Liver (tissue), 8 donors: ENCODE measurements at regions not wholly inside any gene's neighbourhood (a gene's known extent, or its start where the extent isn't known, plus 50 kb on each side); places are given as distances from the start of the nearest gene placed in this dataset.
"Not testable (repeated sequence)": the region's sequence is repeated elsewhere in the genome, so short reads cannot be mapped to it uniquely, and the experiment has no call there.

ENCODE experiments used
- DNase-seq: peaks from one replicate; pipeline ENCODE4 v3.0.0-alpha.2; 2017; ENCODE audit warnings: low spot score
- H3K27ac ChIP-seq, 2 donors: one replicate each; pipeline ENCODE4 v1.7.0; 2013; ENCODE audit warnings: inconsistent platforms in 2 of 2, low read length in 2 of 2, control low read depth in 1 of 2, low read depth in 1 of 2, mild to moderate bottlenecking in 1 of 2
- H3K27me3 ChIP-seq, 4 donors: one replicate each; pipeline versions ENCODE4 v1.6.1 to v1.7.0; 2013; ENCODE audit warnings: low read length in 3 of 4, inconsistent platforms in 1 of 4, mild to moderate bottlenecking in 1 of 4, moderate library complexity in 1 of 4; ENCODE audit not compliant: control insufficient read depth in 4 of 4, insufficient read depth in 4 of 4
- H3K36me3 ChIP-seq, 4 donors: one replicate each; pipeline versions ENCODE4 v1.6.1 to v1.7.0; 2013; ENCODE audit warnings: low read length in 3 of 4, mild to moderate bottlenecking in 3 of 4, low read depth in 1 of 4, moderate library complexity in 1 of 4; ENCODE audit not compliant: control insufficient read depth in 4 of 4, insufficient read depth in 3 of 4
- H3K4me1 ChIP-seq, 4 donors: one replicate each; pipeline versions ENCODE4 v1.6.1 to v1.7.0; 2013; ENCODE audit warnings: low read length in 3 of 4, mild to moderate bottlenecking in 3 of 4, moderate library complexity in 1 of 4; ENCODE audit not compliant: control insufficient read depth in 4 of 4, insufficient read depth in 4 of 4
- H3K4me3 ChIP-seq, 3 donors: one replicate each; pipeline versions ENCODE4 v1.6.1 to v1.7.0; 2013; ENCODE audit warnings: low read length in 3 of 3, control low read depth in 1 of 3, low read depth in 1 of 3, mild to moderate bottlenecking in 1 of 3
- H3K9ac ChIP-seq, 2 donors: one replicate each; pipeline ENCODE4 v1.7.0; 2013; ENCODE audit warnings: low read length in 2 of 2, mild to moderate bottlenecking in 2 of 2, moderate library complexity in 2 of 2, control low read depth in 1 of 2, low read depth in 1 of 2
- H3K9me3 ChIP-seq, 4 donors: one replicate each; pipeline versions ENCODE4 v1.6.1 to v1.7.0; 2013; ENCODE audit warnings: low read length in 3 of 4; ENCODE audit not compliant: control insufficient read depth in 4 of 4
- CTCF ChIP-seq: fragments of 150-350 bp; IDR thresholded peaks from 2 replicates; pipeline ENCODE4 v1.5.1; 2017; ENCODE audit warnings: improper control_type of control experiment, low read depth, low read length; ENCODE audit not compliant: missing input control
- EGR1 ChIP-seq, 2 donors: IDR thresholded peaks; 2 replicates each; pipeline ENCODE4 v1.6.1; 2016 to 2018; ENCODE audit warnings: antibody characterized with exemption in 2 of 2, low read depth in 2 of 2
- FOXA1 ChIP-seq: IDR thresholded peaks from 2 replicates; pipeline ENCODE4 v1.6.1; 2016; ENCODE audit warnings: antibody characterized with exemption
- FOXA2 ChIP-seq: IDR thresholded peaks from 2 replicates; pipeline ENCODE4 v1.6.1; 2016; ENCODE audit warnings: antibody characterized with exemption
- GABPA ChIP-seq, 2 donors: IDR thresholded peaks in 1 of 2; conservative IDR thresholded peaks in 1 of 2; 2 replicates each; pipeline ENCODE4 v1.6.1; 2016; ENCODE audit warnings: antibody characterized with exemption in 2 of 2, mild to moderate bottlenecking in 1 of 2, moderate library complexity in 1 of 2
- HNF4A ChIP-seq, 2 donors: conservative IDR thresholded peaks; 2 replicates each; pipeline ENCODE4 v1.6.1; 2016; ENCODE audit warnings: antibody characterized with exemption in 2 of 2, mild to moderate bottlenecking in 2 of 2
- MAX ChIP-seq: IDR thresholded peaks from 2 replicates; pipeline ENCODE4 v1.6.1; 2016; ENCODE audit warnings: antibody characterized with exemption
- NR2F2 ChIP-seq: IDR thresholded peaks from 2 replicates; pipeline ENCODE4 v1.6.1; 2016; ENCODE audit warnings: antibody characterized with exemption
- RXRA ChIP-seq, 2 donors: IDR thresholded peaks; 2 replicates each; pipeline ENCODE4 v1.6.1; 2017 to 2018; ENCODE audit warnings: antibody characterized with exemption in 2 of 2, mild to moderate bottlenecking in 1 of 2
- SP1 ChIP-seq: IDR thresholded peaks from 2 replicates; pipeline ENCODE4 v1.6.1; 2018; ENCODE audit warnings: antibody characterized with exemption, mild to moderate bottlenecking
- TAF1 ChIP-seq: conservative IDR thresholded peaks from 2 replicates; pipeline ENCODE4 v1.6.1; 2016; ENCODE audit warnings: antibody characterized with exemption, mild to moderate bottlenecking
- WGBS: extraction: QIAGEN DNeasy Blood & Tissue Kit; methylation state at CpG from one replicate; pipeline ENCODE4 v1.1.7; 2013; 5-methylcytosine and 5-hydroxymethylcytosine counted together
- TF ChIP-seq, protein P1 (sequence below): IDR thresholded peaks from 2 replicates; pipeline ENCODE4 v1.6.1; 2016; ENCODE audit warnings: antibody characterized with exemption
- donor health status: healthy.
- donor health status: healthy.
- donor health status: healthy.
- donor health status: healthy.
- donor health status: healthy.

DNA sequence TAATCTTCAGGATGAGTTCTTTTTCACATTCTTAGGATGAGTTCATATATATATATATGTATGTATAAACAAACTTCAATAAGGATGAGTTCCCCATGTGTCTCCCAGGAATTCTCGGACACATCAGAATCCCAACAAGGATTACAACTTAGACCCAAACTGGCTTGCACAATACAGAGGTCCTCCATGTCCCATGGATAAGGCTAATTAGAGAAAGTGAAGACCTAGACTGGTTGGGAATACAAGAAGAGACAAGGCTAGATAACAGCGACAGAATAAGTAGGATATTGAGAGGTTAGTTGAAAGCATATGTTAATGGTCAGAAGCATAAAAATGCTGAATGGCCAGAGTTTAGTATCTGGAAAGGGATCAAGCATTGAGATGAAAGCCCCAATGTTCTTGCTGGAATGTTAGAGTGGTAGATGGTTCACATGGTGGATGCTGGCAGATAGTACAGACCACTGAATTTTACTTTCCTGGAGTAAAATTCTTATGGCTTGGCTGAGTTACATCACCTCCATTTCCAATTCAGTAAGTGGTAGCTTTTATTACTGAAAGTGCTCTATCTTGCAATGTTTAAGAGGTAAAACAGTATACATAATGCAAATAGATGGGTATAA lies 154.9 kb upstream of the EPHA4 start (continued):
- TF ChIP-seq NR2F2 = no peak
- no peak for TF ChIP-seq CTCF
- TF ChIP-seq MAX = no peak
- TF ChIP-seq, protein P1, sequence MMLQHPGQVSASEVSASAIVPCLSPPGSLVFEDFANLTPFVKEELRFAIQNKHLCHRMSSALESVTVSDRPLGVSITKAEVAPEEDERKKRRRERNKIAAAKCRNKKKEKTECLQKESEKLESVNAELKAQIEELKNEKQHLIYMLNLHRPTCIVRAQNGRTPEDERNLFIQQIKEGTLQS = no peak
- no peak for TF ChIP-seq FOXA2
- no peak for TF ChIP-seq FOXA1
- TF ChIP-seq GABPA (IDR thresholded peaks at IDR 0.05 in 1 of 2, conservative IDR thresholded peaks at IDR 0.05 in 1 of 2) = no peak

DNA sequence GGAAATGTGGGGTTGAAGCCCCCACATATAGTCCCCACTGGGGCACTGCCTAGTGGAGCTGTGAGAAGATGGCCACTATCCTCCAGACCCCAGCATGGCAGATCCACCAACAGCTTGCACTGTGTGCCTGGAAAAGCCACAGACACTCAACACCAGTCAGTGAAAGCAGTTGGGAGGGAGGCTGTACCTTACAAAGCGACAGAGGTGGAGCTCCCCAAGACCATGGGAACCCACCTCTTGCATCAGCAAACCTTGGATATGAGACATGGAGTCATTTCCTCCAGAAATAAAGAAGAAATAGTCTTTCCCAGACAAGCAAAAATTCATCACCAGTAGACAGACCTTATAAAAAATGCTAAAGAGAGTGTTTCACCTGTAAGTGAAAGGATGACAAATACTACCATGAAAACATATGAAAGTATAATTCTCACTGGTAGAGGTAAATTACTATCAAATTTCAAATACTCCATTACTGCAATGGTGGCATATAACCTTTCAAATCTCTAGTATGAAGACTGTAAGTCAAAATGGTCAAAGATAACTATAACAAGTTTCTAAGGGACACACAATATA lies 152.6 kb upstream of the EPHA4 start:
- H3K27ac ChIP-seq = no peak overlapping the region
- H3K36me3 ChIP-seq = no peaks in the 10 kb centered on the region
- no peak overlapping the region for H3K4me3 ChIP-seq
- peaks cover 0 to 3% (median 0%) of the 10 kb centered on the region in 4 donors for H3K9me3 ChIP-seq
- no peaks in the 10 kb centered on the region for H3K4me1 ChIP-seq
- TF ChIP-seq EGR1 (IDR thresholded peaks at IDR 0.05; ENCODE audit: low read depth in 2 of 2) (no peak), RXRA (IDR thresholded peaks at IDR 0.05) (no peak), HNF4A (conservative IDR thresholded peaks at IDR 0.05) (no peak), CTCF (no peak), TAF1 (no peak), SP1 (no peak)
- TF ChIP-seq, protein P1 = no peak
- no peak for DNase-seq
- no peaks in the 10 kb centered on the region for H3K27me3 ChIP-seq
- WGBS = 82% methylated on average over 1 of the region's 1 CpG
- H3K9ac ChIP-seq = no peak overlapping the region

DNA sequence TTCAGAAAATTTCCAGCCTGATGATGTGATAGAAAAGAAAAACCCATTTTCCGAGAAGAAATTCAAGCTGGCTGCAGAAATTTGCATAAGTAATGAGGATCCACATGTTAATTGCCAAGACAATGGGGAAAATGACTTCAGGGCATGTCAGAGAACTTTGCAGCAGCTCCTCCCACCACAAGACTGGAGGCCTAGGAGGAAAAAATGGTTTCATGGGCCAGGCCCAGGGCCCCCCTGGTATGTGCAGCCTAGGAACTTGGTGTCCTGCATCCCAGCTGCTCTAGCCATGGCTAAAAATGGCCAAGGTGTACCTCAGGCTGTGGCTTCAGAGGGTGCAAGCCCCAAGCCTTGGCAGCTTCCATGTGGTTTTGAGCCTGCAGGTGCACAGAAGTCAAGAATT lies 152.0 kb upstream of the EPHA4 start:
- 76% methylated on average over 1 of the region's 1 CpG for WGBS
- not testable (repeated sequence) for H3K9ac ChIP-seq

More for the DNA sequence above, 152.0 kb upstream of the EPHA4 start:
- not testable (repeated sequence) for H3K27ac ChIP-seq, H3K4me3 ChIP-seq, H3K9me3 ChIP-seq, H3K27me3 ChIP-seq, H3K36me3 ChIP-seq, H3K4me1 ChIP-seq, DNase-seq
